ENCODE measurements at regions not wholly inside any gene's neighbourhood (a gene's known extent, or its start where the extent isn't known, plus 50 kb on each side); places are given as distances from the start of the nearest gene placed in this dataset.

GRCh38 chr6:93822434-93823265, 403.3 kb upstream of the EPHA7 start:
- Histone ChIP-seq H3K27ac (ENCODE audit: insufficient read depth in 1 of 2, low read depth in 1 of 2, low read length in 2 of 2, poor library complexity in 1 of 2, severe bottlenecking in 2 of 2) (no peak overlapping the region), H3K4me3 (ENCODE audit: control insufficient read depth in 1 of 7, extremely low read depth in 1 of 7, insufficient read depth in 4 of 7, low read depth in 2 of 7, low read length in 6 of 7) (no peak overlapping the region), H3K4me1 (ENCODE audit: control extremely low read depth in 1 of 4, control insufficient read depth in 4 of 4, insufficient read depth in 4 of 4, low read length in 3 of 4) (no peaks in the 10 kb centered on the region), H3K36me3 (ENCODE audit: control insufficient read depth in 4 of 4, insufficient read depth in 4 of 4, low read length in 3 of 4) (no peaks in the 10 kb centered on the region), H3K27me3 (replicated peaks in 2 of 5; ENCODE audit: control insufficient read depth in 4 of 5, insufficient read depth in 5 of 5, low read length in 4 of 5) (no peaks in the 10 kb centered on the region), H3K9me3 (ENCODE audit: control extremely low read depth in 1 of 5, control insufficient read depth in 4 of 5, insufficient read depth in 2 of 5, low read depth in 1 of 5, low read length in 4 of 5) (no peaks in the 10 kb centered on the region)
- ChIA-PET POLR2A (no interaction called here), CTCF (no interaction called here)
- no peak for DNase-seq
- WGBS (ENCODE audit: insufficient coverage): no CpG with 5 or more reads among the region's 4 CpGs

GRCh38 chr6:93821953-93822352, 402.6 kb upstream of the EPHA7 start:
- H3K36me3 ChIP-seq (ENCODE audit: control insufficient read depth in 4 of 4, insufficient read depth in 4 of 4, low read length in 3 of 4): no peaks in the 10 kb centered on the region
- H3K9me3 ChIP-seq (ENCODE audit: control extremely low read depth in 1 of 5, control insufficient read depth in 4 of 5, insufficient read depth in 2 of 5, low read depth in 1 of 5, low read length in 4 of 5): no peaks in the 10 kb centered on the region
- H3K4me1 ChIP-seq (ENCODE audit: control extremely low read depth in 1 of 4, control insufficient read depth in 4 of 4, insufficient read depth in 4 of 4, low read length in 3 of 4): no peaks in the 10 kb centered on the region
- ChIA-PET CTCF (no interaction called here), POLR2A (no interaction called here)
- H3K4me3 ChIP-seq (ENCODE audit: control insufficient read depth in 1 of 7, extremely low read depth in 1 of 7, insufficient read depth in 4 of 7, low read depth in 2 of 7, low read length in 6 of 7): no peak overlapping the region
- DNase-seq: no peak
- no peaks in the 10 kb centered on the region for H3K27me3 ChIP-seq (replicated peaks in 2 of 5; ENCODE audit: control insufficient read depth in 4 of 5, insufficient read depth in 5 of 5, low read length in 4 of 5)
- H3K27ac ChIP-seq (ENCODE audit: insufficient read depth in 1 of 2, low read depth in 1 of 2, low read length in 2 of 2, poor library complexity in 1 of 2, severe bottlenecking in 2 of 2): no peak overlapping the region

- POLR2A ChIA-PET: no interaction called here
Measured at GRCh38 chr6:93820465-93821082, 401.2 kb upstream of the EPHA7 start.

GRCh38 chr6:93819189-93819588, 399.8 kb upstream of the EPHA7 start:
- Histone ChIP-seq H3K4me1 (ENCODE audit: control extremely low read depth in 1 of 4, control insufficient read depth in 4 of 4, insufficient read depth in 4 of 4, low read length in 3 of 4) (no peaks in the 10 kb centered on the region), H3K9me3 (ENCODE audit: control extremely low read depth in 1 of 5, control insufficient read depth in 4 of 5, insufficient read depth in 2 of 5, low read depth in 1 of 5, low read length in 4 of 5) (no peaks in the 10 kb centered on the region), H3K27me3 (replicated peaks in 2 of 5; ENCODE audit: control insufficient read depth in 4 of 5, insufficient read depth in 5 of 5, low read length in 4 of 5) (no peaks in the 10 kb centered on the region), H3K27ac (ENCODE audit: insufficient read depth in 1 of 2, low read depth in 1 of 2, low read length in 2 of 2, poor library complexity in 1 of 2, severe bottlenecking in 2 of 2) (no peak overlapping the region), H3K4me3 (ENCODE audit: control insufficient read depth in 1 of 7, extremely low read depth in 1 of 7, insufficient read depth in 4 of 7, low read depth in 2 of 7, low read length in 6 of 7) (no peak overlapping the region), H3K36me3 (ENCODE audit: control insufficient read depth in 4 of 4, insufficient read depth in 4 of 4, low read length in 3 of 4) (no peaks in the 10 kb centered on the region)
- DNase-seq: no peak
- ChIA-PET CTCF (no interaction called here), POLR2A (no interaction called here)
- WGBS (ENCODE audit: insufficient coverage): 10% methylated on average over 2 of the region's 3 CpGs

More at GRCh38 chr6:93820465-93821082, 401.2 kb upstream of the EPHA7 start:
- Histone ChIP-seq H3K4me1 (ENCODE audit: control extremely low read depth in 1 of 4, control insufficient read depth in 4 of 4, insufficient read depth in 4 of 4, low read length in 3 of 4) (no peaks in the 10 kb centered on the region), H3K27ac (ENCODE audit: insufficient read depth in 1 of 2, low read depth in 1 of 2, low read length in 2 of 2, poor library complexity in 1 of 2, severe bottlenecking in 2 of 2) (no peak overlapping the region), H3K9me3 (ENCODE audit: control extremely low read depth in 1 of 5, control insufficient read depth in 4 of 5, insufficient read depth in 2 of 5, low read depth in 1 of 5, low read length in 4 of 5) (no peaks in the 10 kb centered on the region), H3K36me3 (ENCODE audit: control insufficient read depth in 4 of 4, insufficient read depth in 4 of 4, low read length in 3 of 4) (no peaks in the 10 kb centered on the region), H3K4me3 (ENCODE audit: control insufficient read depth in 1 of 7, extremely low read depth in 1 of 7, insufficient read depth in 4 of 7, low read depth in 2 of 7, low read length in 6 of 7) (no peak overlapping the region), H3K27me3 (replicated peaks in 2 of 5; ENCODE audit: control insufficient read depth in 4 of 5, insufficient read depth in 5 of 5, low read length in 4 of 5) (no peaks in the 10 kb centered on the region)
- no peak for DNase-seq
- no CpG with 5 or more reads among the region's 1 CpG for WGBS (ENCODE audit: insufficient coverage)
- CTCF ChIA-PET: no interaction called here

- no peak for DNase-seq
- Histone ChIP-seq H3K4me1 (ENCODE audit: control extremely low read depth in 1 of 4, control insufficient read depth in 4 of 4, insufficient read depth in 4 of 4, low read length in 3 of 4) (no peaks in the 10 kb centered on the region), H3K36me3 (ENCODE audit: control insufficient read depth in 4 of 4, insufficient read depth in 4 of 4, low read length in 3 of 4) (no peaks in the 10 kb centered on the region), H3K9me3 (ENCODE audit: control extremely low read depth in 1 of 5, control insufficient read depth in 4 of 5, insufficient read depth in 2 of 5, low read depth in 1 of 5, low read length in 4 of 5) (no peaks in the 10 kb centered on the region), H3K27ac (ENCODE audit: insufficient read depth in 1 of 2, low read depth in 1 of 2, low read length in 2 of 2, poor library complexity in 1 of 2, severe bottlenecking in 2 of 2) (no peak overlapping the region), H3K27me3 (replicated peaks in 2 of 5; ENCODE audit: control insufficient read depth in 4 of 5, insufficient read depth in 5 of 5, low read length in 4 of 5) (no peaks in the 10 kb centered on the region), H3K4me3 (ENCODE audit: control insufficient read depth in 1 of 7, extremely low read depth in 1 of 7, insufficient read depth in 4 of 7, low read depth in 2 of 7, low read length in 6 of 7) (no peak overlapping the region)
- ChIA-PET CTCF (no interaction called here), POLR2A (no interaction called here)
Measured at GRCh38 chr6:93817937-93818336, 398.6 kb upstream of the EPHA7 start.

GRCh38 chr6:93806409-93807270, 387.3 kb upstream of the EPHA7 start:
- no peak overlapping the region for H3K27ac ChIP-seq (ENCODE audit: insufficient read depth in 1 of 2, low read depth in 1 of 2, low read length in 2 of 2, poor library complexity in 1 of 2, severe bottlenecking in 2 of 2)
- CTCF ChIA-PET: no interaction called here

More at GRCh38 chr6:93806409-93807270, 387.3 kb upstream of the EPHA7 start:
- WGBS (ENCODE audit: insufficient coverage): 95% methylated on average over 3 of the region's 4 CpGs
- POLR2A ChIA-PET: no interaction called here
- no peak overlapping the region for H3K4me3 ChIP-seq (ENCODE audit: control insufficient read depth in 1 of 7, extremely low read depth in 1 of 7, insufficient read depth in 4 of 7, low read depth in 2 of 7, low read length in 6 of 7)
- no peaks in the 10 kb centered on the region for H3K4me1 ChIP-seq (ENCODE audit: control extremely low read depth in 1 of 4, control insufficient read depth in 4 of 4, insufficient read depth in 4 of 4, low read length in 3 of 4)
- no peaks in the 10 kb centered on the region for H3K27me3 ChIP-seq (replicated peaks in 2 of 5; ENCODE audit: control insufficient read depth in 4 of 5, insufficient read depth in 5 of 5, low read length in 4 of 5)
- H3K36me3 ChIP-seq (ENCODE audit: control insufficient read depth in 4 of 4, insufficient read depth in 4 of 4, low read length in 3 of 4): no peaks in the 10 kb centered on the region
- no peak for DNase-seq
- no peaks in the 10 kb centered on the region for H3K9me3 ChIP-seq (ENCODE audit: control extremely low read depth in 1 of 5, control insufficient read depth in 4 of 5, insufficient read depth in 2 of 5, low read depth in 1 of 5, low read length in 4 of 5)

Measured in common myeloid progenitor, CD34-positive (primary cell).